Endodermal cell (in vitro differentiated cells): ENCODE measurements at regions not wholly inside any gene's neighbourhood (a gene's known extent, or its start where the extent isn't known, plus 50 kb on each side); places are given as distances from the start of the nearest gene placed in this dataset.

ENCODE experiments used
- DNase-seq: peaks from one replicate; pipeline ENCODE4 v3.0.0-alpha.2; 2017
- H3K27ac ChIP-seq: 2 replicates; pipeline ENCODE4 v1.5.1; 2013; ENCODE audit warnings: mild to moderate bottlenecking, low read depth, low read length, moderate library complexity
- H3K27me3 ChIP-seq: 2 replicates; pipeline ENCODE4 v1.6.1; 2013; ENCODE audit warnings: mild to moderate bottlenecking, low read length, moderate library complexity; ENCODE audit not compliant: insufficient read depth, control insufficient read depth, poor library complexity, severe bottlenecking
- H3K36me3 ChIP-seq: 2 replicates; pipeline ENCODE4 v1.7.0; 2013; ENCODE audit warnings: mild to moderate bottlenecking, low read length, moderate library complexity; ENCODE audit not compliant: control insufficient read depth, insufficient read depth
- H3K4me1 ChIP-seq: one replicate; pipeline ENCODE4 v1.7.0; 2013; ENCODE audit warnings: low read length; ENCODE audit not compliant: control insufficient read depth, insufficient read depth
- H3K4me3 ChIP-seq: 2 replicates; pipeline ENCODE4 v1.5.1; 2013; ENCODE audit warnings: mild to moderate bottlenecking, low read length, moderate library complexity
- H3K9ac ChIP-seq: 2 replicates; pipeline ENCODE4 v1.6.1; 2013; ENCODE audit warnings: mild to moderate bottlenecking, low read length, moderate library complexity; ENCODE audit not compliant: poor library complexity, severe bottlenecking; ENCODE audit errors: extremely low read depth
- H3K9me3 ChIP-seq: 2 replicates; pipeline ENCODE4 v1.6.1; 2013; ENCODE audit warnings: mild to moderate bottlenecking, low read length, moderate library complexity; ENCODE audit not compliant: control insufficient read depth
- H3K27ac Mint-ChIP-seq: 2 replicates; pipeline ENCODE4 v1.8.0; 2020; ENCODE audit warnings: mixed read lengths
- H3K27me3 Mint-ChIP-seq: 2 replicates; pipeline ENCODE4 v1.8.0; 2021; ENCODE audit warnings: mild to moderate bottlenecking, mixed read lengths; ENCODE audit not compliant: insufficient read depth
- H3K36me3 Mint-ChIP-seq: 2 replicates; pipeline ENCODE4 v1.8.0; 2020; ENCODE audit warnings: low read depth, mixed read lengths
- H3K4me1 Mint-ChIP-seq: 2 replicates; pipeline ENCODE4 v1.8.0; 2020; ENCODE audit warnings: mixed read lengths
- H3K4me3 Mint-ChIP-seq: 2 replicates; pipeline ENCODE4 v1.8.0; 2020; ENCODE audit warnings: mild to moderate bottlenecking, moderate library complexity, mixed read lengths
- H3K9me3 Mint-ChIP-seq: 2 replicates; pipeline ENCODE4 v1.8.0; 2020; ENCODE audit warnings: mild to moderate bottlenecking, mixed read lengths
- WGBS, 2 experiments: methylation state at CpG; one replicate each; pipeline versions ENCODE4 v1.1.5 to v1.1.7; 2013; ENCODE audit warnings: missing lambda C conversion rate in 2 of 2, mixed read lengths in 1 of 2; ENCODE audit not compliant: insufficient coverage in 1 of 2, insufficient read length in 1 of 2; 5-methylcytosine and 5-hydroxymethylcytosine counted together
- TF ChIP-seq, protein P1 (sequence below): fragments of 200-600 bp; sonication (generic); conservative IDR thresholded peaks from 2 replicates; pipeline ENCODE4 v1.5.0; 2021; ENCODE audit warnings: antibody characterized with exemption, mild to moderate bottlenecking

DNA sequence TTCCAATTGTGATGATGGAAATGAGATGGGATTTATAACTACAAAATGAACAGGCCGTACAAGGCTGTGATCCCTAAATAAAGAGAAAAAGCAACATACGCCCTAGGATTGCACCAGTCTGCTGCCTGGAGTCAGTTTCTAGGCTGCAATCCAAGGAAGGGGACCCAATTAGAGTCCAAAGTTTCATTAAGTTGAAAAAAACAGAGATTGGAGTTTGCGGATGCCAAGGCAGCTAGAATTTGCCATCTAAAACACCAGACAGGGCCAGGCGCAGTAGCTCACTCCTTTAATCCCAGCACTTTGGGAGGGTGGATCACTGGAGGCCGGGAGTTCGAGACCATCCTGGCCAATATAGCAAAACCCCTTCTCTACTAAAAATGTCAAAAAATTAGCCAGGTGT is 661.0 kb downstream of the RPS29 start:
- H3K9me3 Mint-ChIP-seq = no peaks in the 10 kb centered on the region
- WGBS, 2 experiments = 98 to 100% methylated on average over 4 to 6 of the region's 6 CpGs
- Histone ChIP-seq H3K9me3 (no peaks in the 10 kb centered on the region), H3K4me3 (no peak overlapping the region), H3K4me1 (no peaks in the 10 kb centered on the region), H3K27ac (no peak overlapping the region), H3K27me3 (no peaks in the 10 kb centered on the region), H3K9ac (no peak overlapping the region), H3K36me3 (no peaks in the 10 kb centered on the region)
- no peaks in the 10 kb centered on the region for H3K36me3 Mint-ChIP-seq
- H3K27ac Mint-ChIP-seq = no peak overlapping the region
- no peak overlapping the region for H3K4me3 Mint-ChIP-seq
- no peak for DNase-seq
- TF ChIP-seq, protein P1, sequence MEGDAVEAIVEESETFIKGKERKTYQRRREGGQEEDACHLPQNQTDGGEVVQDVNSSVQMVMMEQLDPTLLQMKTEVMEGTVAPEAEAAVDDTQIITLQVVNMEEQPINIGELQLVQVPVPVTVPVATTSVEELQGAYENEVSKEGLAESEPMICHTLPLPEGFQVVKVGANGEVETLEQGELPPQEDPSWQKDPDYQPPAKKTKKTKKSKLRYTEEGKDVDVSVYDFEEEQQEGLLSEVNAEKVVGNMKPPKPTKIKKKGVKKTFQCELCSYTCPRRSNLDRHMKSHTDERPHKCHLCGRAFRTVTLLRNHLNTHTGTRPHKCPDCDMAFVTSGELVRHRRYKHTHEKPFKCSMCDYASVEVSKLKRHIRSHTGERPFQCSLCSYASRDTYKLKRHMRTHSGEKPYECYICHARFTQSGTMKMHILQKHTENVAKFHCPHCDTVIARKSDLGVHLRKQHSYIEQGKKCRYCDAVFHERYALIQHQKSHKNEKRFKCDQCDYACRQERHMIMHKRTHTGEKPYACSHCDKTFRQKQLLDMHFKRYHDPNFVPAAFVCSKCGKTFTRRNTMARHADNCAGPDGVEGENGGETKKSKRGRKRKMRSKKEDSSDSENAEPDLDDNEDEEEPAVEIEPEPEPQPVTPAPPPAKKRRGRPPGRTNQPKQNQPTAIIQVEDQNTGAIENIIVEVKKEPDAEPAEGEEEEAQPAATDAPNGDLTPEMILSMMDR = no peak
- H3K27me3 Mint-ChIP-seq = peaks cover 22% of the 10 kb centered on the region
- no peaks in the 10 kb centered on the region for H3K4me1 Mint-ChIP-seq

DNA sequence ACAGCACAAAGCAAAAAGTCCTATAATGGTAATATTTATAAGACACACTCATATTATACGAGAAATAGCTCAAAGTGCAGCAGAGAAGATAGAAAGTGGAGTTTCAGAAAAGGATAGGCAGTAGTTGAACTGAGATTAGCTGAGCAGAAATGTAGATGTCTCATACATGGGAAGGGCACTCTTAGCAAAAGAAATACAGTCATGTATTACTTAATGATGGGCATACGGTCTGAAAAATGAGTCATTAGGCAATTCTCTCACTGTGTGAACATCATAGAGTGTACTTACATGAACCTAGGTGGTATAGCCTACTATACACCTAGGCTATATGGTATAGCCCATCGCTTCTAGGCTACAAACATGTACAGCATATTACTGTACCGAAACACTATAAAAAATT is 671.3 kb downstream of the RPS29 start:
- no peaks in the 10 kb centered on the region for H3K36me3 Mint-ChIP-seq
- no peak overlapping the region for H3K4me3 Mint-ChIP-seq
- Histone ChIP-seq H3K9me3 (peaks cover 7% of the 10 kb centered on the region), H3K27me3 (peaks cover 29% of the 10 kb centered on the region), H3K9ac (no peak overlapping the region), H3K4me1 (peaks cover 6% of the 10 kb centered on the region), H3K27ac (no peak overlapping the region), H3K4me3 (no peak overlapping the region), H3K36me3 (no peaks in the 10 kb centered on the region)
- H3K27ac Mint-ChIP-seq = no peak overlapping the region
- peaks cover 35% of the 10 kb centered on the region for H3K4me1 Mint-ChIP-seq
- TF ChIP-seq, protein P1 = no peak
- peaks cover 78% of the 10 kb centered on the region for H3K27me3 Mint-ChIP-seq
- WGBS, 2 experiments = 92 to 98% methylated on average over 1 to 3 of the region's 4 CpGs
- H3K9me3 Mint-ChIP-seq = peaks cover 9% of the 10 kb centered on the region
- DNase-seq = no peak

DNA sequence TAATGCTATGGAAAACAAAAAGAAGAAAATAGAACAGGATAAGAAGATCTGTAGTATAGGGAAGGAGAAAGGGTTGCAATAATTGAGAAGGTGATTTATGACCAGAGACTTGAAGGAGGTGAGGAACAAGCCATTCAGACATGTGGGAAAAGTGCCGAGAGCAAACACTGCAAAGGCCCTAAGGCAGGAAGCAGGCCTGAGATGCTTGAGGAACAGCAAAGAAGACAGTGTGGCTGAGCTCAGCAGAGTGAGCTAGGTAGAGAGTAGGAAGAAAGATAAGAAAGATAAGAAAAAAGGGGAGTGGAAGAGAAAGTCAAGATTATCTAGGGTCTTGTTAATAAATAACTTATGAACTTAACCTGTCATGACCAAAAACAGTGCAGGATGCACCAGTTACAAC is 671.8 kb downstream of the RPS29 start:
- WGBS, 2 experiments = 89 to 100% methylated on average over 1 of the region's 1 CpG
- Mint-ChIP-seq H3K4me3 (no peak overlapping the region), H3K9me3 (peaks cover 9% of the 10 kb centered on the region), H3K4me1 (peaks cover 41% of the 10 kb centered on the region), H3K27me3 (peaks cover 81% of the 10 kb centered on the region), H3K27ac (no peak overlapping the region), H3K36me3 (no peaks in the 10 kb centered on the region)
- Histone ChIP-seq H3K9ac (no peak overlapping the region), H3K27me3 (peaks cover 28% of the 10 kb centered on the region), H3K27ac (no peak overlapping the region), H3K4me1 (peaks cover 11% of the 10 kb centered on the region), H3K36me3 (no peaks in the 10 kb centered on the region), H3K9me3 (peaks cover 7% of the 10 kb centered on the region), H3K4me3 (no peak overlapping the region)
- TF ChIP-seq, protein P1 = no peak
- no peak for DNase-seq
